Activated CD8-positive, alpha-beta T cell treated with anti-CD3 and anti-CD28 coated beads for 36 hours (primary cell): ENCODE measurements at regions not wholly inside any gene's neighbourhood (a gene's known extent, or its start where the extent isn't known, plus 50 kb on each side); places are given as distances from the start of the nearest gene placed in this dataset.

Experiments used
- ATAC-seq: fragments of 200-7000 bp; cut with Tn5 transposase; one replicate; pipeline ENCODE4 v1.10.0; 2021; ENCODE audit warnings: mild to moderate bottlenecking, moderate library complexity
- CTCF ChIA-PET: fragments of 350-600 bp; sonication (Branson Sonifier 250); formaldehyde crosslinking; loops from one replicate; lab custom pipeline; 2021; ENCODE audit warnings: antibody characterized with exemption; lab: Charles Lee
- POLR2A ChIA-PET: fragments of 350-600 bp; sonication (Branson Sonifier 250); formaldehyde crosslinking; loops from one replicate; lab custom pipeline; 2021; ENCODE audit warnings: antibody characterized with exemption; lab: Charles Lee
- DNase-seq: peaks from one replicate; pipeline ENCODE4 v3.0.0-alpha.2; 2020
- H3K27ac Mint-ChIP-seq: one replicate; pipeline ENCODE4 v1.8.0; 2021; ENCODE audit warnings: mild to moderate bottlenecking, mixed read lengths
- H3K27me3 Mint-ChIP-seq: one replicate; pipeline ENCODE4 v1.8.0; 2021; ENCODE audit warnings: mixed read lengths
- H3K36me3 Mint-ChIP-seq: one replicate; pipeline ENCODE4 v1.8.0; 2021; ENCODE audit warnings: low read depth, mixed read lengths
- H3K4me1 Mint-ChIP-seq: one replicate; pipeline ENCODE4 v1.8.0; 2021; ENCODE audit warnings: low read depth, mixed read lengths
- H3K4me3 Mint-ChIP-seq: one replicate; pipeline ENCODE4 v1.8.0; 2021; ENCODE audit warnings: mild to moderate bottlenecking, moderate library complexity, mixed read lengths
- H3K9me3 Mint-ChIP-seq: one replicate; pipeline ENCODE4 v1.8.0; 2021; ENCODE audit warnings: mixed read lengths
- intact Hi-C: fragments of 100-400 bp; cut with micrococcal nuclease; formaldehyde crosslinking; loops from one replicate; pipeline ENCODE4 v1.10.0; 2022
- TF ChIP-seq, protein P1 (sequence below): fragments of 200-600 bp; IDR thresholded peaks from one replicate; pipeline ENCODE4 v1.8.0; 2022; ENCODE audit warnings: antibody characterized with exemption, mild to moderate bottlenecking

DNA sequence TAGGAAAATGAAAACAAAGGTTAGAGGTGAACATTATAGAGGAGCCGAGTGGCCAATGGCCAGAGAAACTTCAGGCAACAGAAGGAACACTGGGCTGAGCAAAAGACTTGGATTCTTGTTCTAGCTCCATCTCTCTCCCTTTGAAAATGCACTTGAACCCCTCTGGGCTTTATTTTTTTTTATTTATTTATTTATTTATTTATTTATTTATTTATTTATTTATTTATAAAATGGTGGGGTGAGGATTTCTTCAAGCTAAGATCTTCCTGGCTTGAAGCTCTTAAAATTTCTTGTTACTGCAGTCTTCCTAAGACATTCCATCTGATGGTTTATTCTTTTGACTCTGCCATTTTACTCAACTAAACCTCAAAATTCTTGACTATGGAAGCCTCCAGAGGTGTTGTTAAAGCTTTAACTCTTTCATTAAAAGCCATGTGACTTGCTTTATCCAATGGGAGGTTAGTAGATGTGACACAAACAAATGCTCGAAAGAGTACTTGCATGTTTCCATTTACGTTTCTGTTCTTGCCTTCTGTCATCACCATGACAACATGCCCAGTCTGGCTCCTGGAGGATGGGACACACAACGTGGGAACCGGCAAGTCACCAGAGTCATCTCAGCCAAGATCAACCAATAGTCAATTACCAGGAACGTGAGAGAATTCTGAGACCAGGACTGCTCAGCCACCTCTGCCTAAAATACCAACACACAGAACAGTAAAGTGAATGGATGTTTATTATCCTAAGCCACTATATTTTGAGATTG lies 325.2 kb upstream of the CTNNB1 start:
- ChIA-PET POLR2A (no interaction called here), CTCF (interaction anchor here (0.6 kb wide), 1 partner anchor 1907 kb away, joined by 4 read pairs; no protein-coding TSS in a partner anchor)
- Mint-ChIP-seq H3K9me3 (no peaks in the 10 kb centered on the region), H3K4me1 (no peaks in the 10 kb centered on the region), H3K4me3 (no peak overlapping the region), H3K27me3 (peaks cover 7% of the 10 kb centered on the region), H3K27ac (no peak overlapping the region), H3K36me3 (no peaks in the 10 kb centered on the region)
- TF ChIP-seq, protein P1, sequence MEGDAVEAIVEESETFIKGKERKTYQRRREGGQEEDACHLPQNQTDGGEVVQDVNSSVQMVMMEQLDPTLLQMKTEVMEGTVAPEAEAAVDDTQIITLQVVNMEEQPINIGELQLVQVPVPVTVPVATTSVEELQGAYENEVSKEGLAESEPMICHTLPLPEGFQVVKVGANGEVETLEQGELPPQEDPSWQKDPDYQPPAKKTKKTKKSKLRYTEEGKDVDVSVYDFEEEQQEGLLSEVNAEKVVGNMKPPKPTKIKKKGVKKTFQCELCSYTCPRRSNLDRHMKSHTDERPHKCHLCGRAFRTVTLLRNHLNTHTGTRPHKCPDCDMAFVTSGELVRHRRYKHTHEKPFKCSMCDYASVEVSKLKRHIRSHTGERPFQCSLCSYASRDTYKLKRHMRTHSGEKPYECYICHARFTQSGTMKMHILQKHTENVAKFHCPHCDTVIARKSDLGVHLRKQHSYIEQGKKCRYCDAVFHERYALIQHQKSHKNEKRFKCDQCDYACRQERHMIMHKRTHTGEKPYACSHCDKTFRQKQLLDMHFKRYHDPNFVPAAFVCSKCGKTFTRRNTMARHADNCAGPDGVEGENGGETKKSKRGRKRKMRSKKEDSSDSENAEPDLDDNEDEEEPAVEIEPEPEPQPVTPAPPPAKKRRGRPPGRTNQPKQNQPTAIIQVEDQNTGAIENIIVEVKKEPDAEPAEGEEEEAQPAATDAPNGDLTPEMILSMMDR, result no peak
- intact Hi-C loops, result no loop called here
- ATAC-seq (no peak), DNase-seq (no peak)

DNA sequence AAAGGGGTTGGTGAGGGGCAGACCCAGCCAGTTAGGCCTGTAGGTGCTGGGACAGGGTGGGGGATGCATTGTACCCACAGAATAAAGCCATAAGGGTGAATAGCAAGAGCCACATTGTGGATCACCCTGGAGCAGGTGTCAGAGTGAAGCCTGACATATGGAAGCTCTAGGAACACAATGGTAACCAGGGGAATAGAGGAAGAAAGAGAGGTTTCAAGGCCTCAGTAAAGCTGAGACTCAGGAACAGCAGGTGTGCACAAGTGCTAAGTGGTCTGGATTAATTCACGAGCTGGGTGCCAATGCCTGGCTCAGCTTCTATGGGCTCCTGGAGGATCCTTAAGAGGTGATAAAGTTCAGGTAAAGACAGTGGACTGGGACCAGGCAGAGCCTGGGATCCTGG lies 323.7 kb upstream of the CTNNB1 start:
- CTCF ChIA-PET, result no interaction called here
- Mint-ChIP-seq H3K36me3 (no peaks in the 10 kb centered on the region), H3K4me1 (no peaks in the 10 kb centered on the region), H3K27ac (no peak overlapping the region), H3K4me3 (no peak overlapping the region), H3K27me3 (peaks cover 6% of the 10 kb centered on the region), H3K9me3 (no peaks in the 10 kb centered on the region)
- TF ChIP-seq, protein P1, result no peak
- ATAC-seq (no peak), DNase-seq (no peak)
- intact Hi-C loops, result no loop called here
- POLR2A ChIA-PET, result no interaction called here

- ChIA-PET POLR2A (no interaction called here), CTCF (no interaction called here)
- intact Hi-C loops, result no loop called here
- H3K4me1 Mint-ChIP-seq, result no peaks in the 10 kb centered on the region
- TF ChIP-seq, protein P1, result no peak
- H3K4me3 Mint-ChIP-seq, result no peak overlapping the region
- no peaks in the 10 kb centered on the region for H3K9me3 Mint-ChIP-seq
- no peak overlapping the region for H3K27ac Mint-ChIP-seq
- peaks cover 6% of the 10 kb centered on the region for H3K27me3 Mint-ChIP-seq
- DNase-seq, result no peak
- ATAC-seq, result no peak
- H3K36me3 Mint-ChIP-seq, result no peaks in the 10 kb centered on the region
Observed at GRCh38 chr3:40876009-40876408, 323.3 kb upstream of the CTNNB1 start.

DNA sequence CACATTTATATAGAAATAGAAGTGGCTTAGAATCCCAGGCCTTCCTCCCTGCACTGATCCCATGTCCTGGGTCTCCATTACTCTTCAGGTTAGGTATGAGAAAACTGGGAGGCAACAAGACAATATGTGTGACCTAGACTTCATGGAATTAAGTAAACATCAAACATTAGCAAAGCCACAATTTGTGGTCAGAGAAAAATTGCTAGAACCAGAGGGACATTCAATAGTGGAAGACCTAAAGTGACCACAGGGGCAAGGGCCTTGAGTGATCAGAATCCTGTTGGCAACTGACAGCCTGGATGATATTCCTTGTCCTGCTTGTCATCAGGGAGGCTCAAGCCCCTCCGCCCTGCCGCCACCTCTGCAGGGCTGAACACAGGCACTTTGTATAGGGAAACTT lies 322.8 kb upstream of the CTNNB1 start:
- DNase-seq (no peak), ATAC-seq (no peak)
- H3K4me1 Mint-ChIP-seq, result no peaks in the 10 kb centered on the region
- H3K36me3 Mint-ChIP-seq, result no peaks in the 10 kb centered on the region
- intact Hi-C loops, result no loop called here
- H3K27ac Mint-ChIP-seq, result no peak overlapping the region
- H3K27me3 Mint-ChIP-seq, result peaks cover 6% of the 10 kb centered on the region
- H3K9me3 Mint-ChIP-seq, result no peaks in the 10 kb centered on the region
- ChIA-PET CTCF (no interaction called here), POLR2A (interaction anchor here (0.6 kb wide), 1 partner anchor 195 kb away, joined by 3 read pairs; no protein-coding TSS in a partner anchor)
- H3K4me3 Mint-ChIP-seq, result no peak overlapping the region
- TF ChIP-seq, protein P1, result no peak

DNA sequence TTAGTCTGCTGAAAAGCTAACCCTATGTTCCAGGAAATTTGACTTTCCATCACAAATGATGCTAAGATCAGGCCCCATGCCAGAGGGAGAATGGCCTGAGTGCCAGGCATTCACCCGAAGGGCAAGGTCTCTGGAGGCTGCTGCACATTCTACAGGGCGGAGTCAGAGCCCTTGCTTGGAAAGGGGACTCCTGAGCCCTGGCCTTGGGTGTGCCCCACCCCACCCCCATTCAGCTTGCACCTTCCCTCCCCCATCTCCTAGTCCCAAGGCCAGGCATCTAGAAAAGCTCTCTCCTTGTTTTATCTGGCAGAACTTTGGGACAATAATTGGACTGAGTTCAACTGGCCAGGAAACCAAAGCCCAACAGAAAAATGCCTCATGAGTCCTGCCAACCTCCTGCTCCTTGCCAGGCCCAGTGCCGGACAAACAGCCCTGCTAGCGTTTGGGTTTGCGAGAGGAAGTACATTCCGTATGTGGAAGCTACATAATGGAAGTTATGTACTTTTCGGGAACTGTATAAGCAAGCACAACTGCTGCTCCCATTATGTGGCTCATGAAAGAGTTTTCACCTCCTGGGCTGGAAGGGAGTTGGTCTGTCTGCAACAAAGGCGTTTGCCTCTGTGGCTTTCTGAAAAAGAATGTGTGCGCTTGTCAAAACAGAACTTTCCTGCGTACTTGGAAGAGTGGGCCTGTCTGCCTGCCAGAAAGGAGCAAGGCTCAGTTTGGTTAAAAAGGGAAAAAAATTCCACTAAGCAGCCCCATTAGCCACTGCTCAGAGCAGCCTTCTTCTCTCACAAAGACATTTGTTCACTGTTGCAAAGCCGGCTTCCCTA lies 321.5 kb upstream of the CTNNB1 start:
- no peaks in the 10 kb centered on the region for H3K9me3 Mint-ChIP-seq
- H3K4me3 Mint-ChIP-seq, result no peak overlapping the region
- H3K4me1 Mint-ChIP-seq, result no peaks in the 10 kb centered on the region
- ATAC-seq, result no peak
- H3K36me3 Mint-ChIP-seq, result no peaks in the 10 kb centered on the region
- peaks cover 4% of the 10 kb centered on the region for H3K27me3 Mint-ChIP-seq
- TF ChIP-seq, protein P1, result no peak
- CTCF ChIA-PET, result interaction anchor here (0.6 kb wide), 1 partner anchor 124 kb away, joined by 3 read pairs; no protein-coding TSS in a partner anchor
- POLR2A ChIA-PET, result no interaction called here
- DNase-seq, result no peak
- intact Hi-C loops, result no loop called here
- H3K27ac Mint-ChIP-seq, result no peak overlapping the region
